ENCODE measurements at regions not wholly inside any gene's neighbourhood (a gene's known extent, or its start where the extent isn't known, plus 50 kb on each side); places are given as distances from the start of the nearest gene placed in this dataset.

- no peaks in the 10 kb centered on the region for H3K27me3 ChIP-seq
- H3K9me3 ChIP-seq (replicated peaks in 1 of 3): no peaks in the 10 kb centered on the region
- no peak for DNase-seq
- TF ChIP-seq, protein P1, sequence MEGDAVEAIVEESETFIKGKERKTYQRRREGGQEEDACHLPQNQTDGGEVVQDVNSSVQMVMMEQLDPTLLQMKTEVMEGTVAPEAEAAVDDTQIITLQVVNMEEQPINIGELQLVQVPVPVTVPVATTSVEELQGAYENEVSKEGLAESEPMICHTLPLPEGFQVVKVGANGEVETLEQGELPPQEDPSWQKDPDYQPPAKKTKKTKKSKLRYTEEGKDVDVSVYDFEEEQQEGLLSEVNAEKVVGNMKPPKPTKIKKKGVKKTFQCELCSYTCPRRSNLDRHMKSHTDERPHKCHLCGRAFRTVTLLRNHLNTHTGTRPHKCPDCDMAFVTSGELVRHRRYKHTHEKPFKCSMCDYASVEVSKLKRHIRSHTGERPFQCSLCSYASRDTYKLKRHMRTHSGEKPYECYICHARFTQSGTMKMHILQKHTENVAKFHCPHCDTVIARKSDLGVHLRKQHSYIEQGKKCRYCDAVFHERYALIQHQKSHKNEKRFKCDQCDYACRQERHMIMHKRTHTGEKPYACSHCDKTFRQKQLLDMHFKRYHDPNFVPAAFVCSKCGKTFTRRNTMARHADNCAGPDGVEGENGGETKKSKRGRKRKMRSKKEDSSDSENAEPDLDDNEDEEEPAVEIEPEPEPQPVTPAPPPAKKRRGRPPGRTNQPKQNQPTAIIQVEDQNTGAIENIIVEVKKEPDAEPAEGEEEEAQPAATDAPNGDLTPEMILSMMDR (IDR thresholded peaks at IDR 0.05): no peak
- TF ChIP-seq POLR2A (IDR thresholded peaks at IDR 0.05): no peak
- no peak overlapping the region for H3K27ac ChIP-seq
- H3K4me1 ChIP-seq (replicated peaks in 1 of 2): no peaks in the 10 kb centered on the region
- 92 to 95% (median 94%) methylated on average over 1 of the region's 1 CpG for WGBS, 4 donors
- intact Hi-C loops (cut with DNase I): no loop called here
- H3K36me3 ChIP-seq (replicated peaks in 1 of 2): no peaks in the 10 kb centered on the region
- H3K4me3 ChIP-seq: no peak overlapping the region
These were observed 1752.4 kb upstream of the FLRT2 start for GRCh38 chr14:83777516-83777915.

GRCh38 chr14:83779266-83779665 is 1750.7 kb upstream of the FLRT2 start:
- Histone ChIP-seq H3K27me3 (no peaks in the 10 kb centered on the region), H3K4me1 (replicated peaks in 1 of 2) (no peaks in the 10 kb centered on the region), H3K36me3 (replicated peaks in 1 of 2) (no peaks in the 10 kb centered on the region), H3K27ac (no peak overlapping the region), H3K9me3 (replicated peaks in 1 of 3) (no peaks in the 10 kb centered on the region), H3K4me3 (no peak overlapping the region)
- peak in 1 of 7 donors; percentile 13 for DNase-seq
- 40 to 58% (median 50%) methylated on average over 2 of the region's 2 CpGs for WGBS, 4 donors
- TF ChIP-seq, protein P1 (IDR thresholded peaks at IDR 0.05): no peak
- TF ChIP-seq POLR2A (IDR thresholded peaks at IDR 0.05): no peak
- intact Hi-C loops (cut with DNase I): no loop called here

DNA sequence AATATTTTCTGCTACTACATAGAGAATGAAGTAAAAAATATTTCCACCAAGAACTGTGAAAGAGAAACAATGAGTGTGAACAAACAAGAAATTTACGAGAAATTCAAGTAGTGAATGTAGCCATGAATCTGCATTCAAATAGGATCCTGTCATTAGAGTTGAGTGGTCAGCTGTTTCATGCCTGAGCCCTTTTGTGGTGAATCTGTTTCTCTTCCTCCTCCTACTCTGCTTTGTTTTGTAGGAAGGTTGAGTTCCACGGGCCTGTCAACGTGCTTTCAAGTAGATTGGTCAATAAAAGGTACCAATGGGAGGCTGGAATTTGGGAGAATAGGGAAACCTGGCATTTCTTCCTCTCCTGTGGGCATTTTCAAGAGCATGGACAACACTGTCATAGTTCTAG is 1749.6 kb upstream of the FLRT2 start:
- Histone ChIP-seq H3K4me3 (no peak overlapping the region), H3K27ac (no peak overlapping the region), H3K9me3 (replicated peaks in 1 of 3) (no peaks in the 10 kb centered on the region), H3K4me1 (replicated peaks in 1 of 2) (no peaks in the 10 kb centered on the region), H3K36me3 (replicated peaks in 1 of 2) (no peaks in the 10 kb centered on the region), H3K27me3 (no peaks in the 10 kb centered on the region)
- no peak for DNase-seq
- TF ChIP-seq, protein P1 (IDR thresholded peaks at IDR 0.05): no peak
- no peak for TF ChIP-seq POLR2A (IDR thresholded peaks at IDR 0.05)
- 86 to 97% (median 90%) methylated on average over 3 of the region's 3 CpGs for WGBS, 4 donors
- intact Hi-C loops (cut with DNase I): no loop called here

- no peak overlapping the region for H3K4me3 ChIP-seq
- no peaks in the 10 kb centered on the region for H3K27me3 ChIP-seq
These were observed 1731.5 kb upstream of the FLRT2 start for GRCh38 chr14:83798421-83798820.

More at GRCh38 chr14:83798421-83798820, 1731.5 kb upstream of the FLRT2 start:
- Histone ChIP-seq H3K9me3 (replicated peaks in 1 of 3) (no peaks in the 10 kb centered on the region), H3K27ac (no peak overlapping the region), H3K4me1 (replicated peaks in 1 of 2) (no peaks in the 10 kb centered on the region), H3K36me3 (replicated peaks in 1 of 2) (no peaks in the 10 kb centered on the region)
- WGBS, 4 donors: 93 to 98% (median 96%) methylated on average over 2 of the region's 2 CpGs
- TF ChIP-seq, protein P1 (IDR thresholded peaks at IDR 0.05): no peak
- TF ChIP-seq POLR2A (IDR thresholded peaks at IDR 0.05): no peak
- DNase-seq: no peak
- intact Hi-C loops (cut with DNase I): no loop called here
